ENCODE measurements at regions not wholly inside any gene's neighbourhood (a gene's known extent, or its start where the extent isn't known, plus 50 kb on each side); places are given as distances from the start of the nearest gene placed in this dataset.
"Not testable (repeated sequence)": the region's sequence is repeated elsewhere in the genome, so short reads cannot be mapped to it uniquely, and the experiment has no call there.

DNA sequence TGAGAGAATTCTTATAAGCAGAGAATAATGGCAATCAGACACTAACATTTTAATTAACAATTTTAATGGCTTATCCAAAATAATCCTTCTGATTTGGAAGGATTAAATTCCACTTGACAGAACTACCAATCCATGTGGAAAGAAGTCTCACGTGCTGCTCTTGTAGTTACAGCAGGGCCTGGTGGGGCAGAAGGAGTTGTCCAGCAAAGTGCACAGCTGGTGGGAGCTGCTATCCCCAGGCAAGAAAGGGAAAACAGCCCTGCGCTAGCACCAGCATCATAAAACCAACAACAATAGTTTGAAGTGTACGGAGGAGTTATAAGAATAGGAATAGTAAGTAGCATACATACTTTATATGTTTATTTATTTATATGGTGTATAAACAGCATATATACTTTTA, 127.4 kb upstream of the TRIM2 start:
- DNase-seq, result no peak

DNA sequence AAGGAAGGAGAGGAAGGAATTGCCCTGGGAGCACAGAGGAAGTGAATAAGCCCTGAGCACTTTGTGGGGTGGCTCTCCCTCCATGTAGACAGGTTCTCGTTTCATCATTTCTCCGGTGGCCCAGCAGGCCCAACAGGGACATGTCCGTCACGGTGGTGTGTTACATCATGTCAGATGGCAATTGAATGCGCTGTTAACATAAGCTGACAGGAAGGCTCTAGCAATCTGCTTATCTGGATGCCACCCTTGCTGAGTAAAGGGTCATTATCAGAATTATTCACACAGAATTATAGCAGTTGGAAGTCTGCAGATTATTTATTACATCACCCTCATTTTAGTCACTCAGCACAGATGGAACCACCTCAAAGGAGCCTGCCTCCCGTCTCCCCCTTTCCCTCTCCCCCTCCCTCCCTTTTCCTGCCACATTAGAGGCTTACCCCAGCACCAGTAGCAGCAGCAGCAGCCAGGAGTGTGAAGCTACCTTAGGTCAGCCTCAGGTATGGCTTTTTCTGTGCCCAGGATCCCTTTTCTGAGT, 124.3 kb upstream of the TRIM2 start:
- DNase-seq, result no peak

DNA sequence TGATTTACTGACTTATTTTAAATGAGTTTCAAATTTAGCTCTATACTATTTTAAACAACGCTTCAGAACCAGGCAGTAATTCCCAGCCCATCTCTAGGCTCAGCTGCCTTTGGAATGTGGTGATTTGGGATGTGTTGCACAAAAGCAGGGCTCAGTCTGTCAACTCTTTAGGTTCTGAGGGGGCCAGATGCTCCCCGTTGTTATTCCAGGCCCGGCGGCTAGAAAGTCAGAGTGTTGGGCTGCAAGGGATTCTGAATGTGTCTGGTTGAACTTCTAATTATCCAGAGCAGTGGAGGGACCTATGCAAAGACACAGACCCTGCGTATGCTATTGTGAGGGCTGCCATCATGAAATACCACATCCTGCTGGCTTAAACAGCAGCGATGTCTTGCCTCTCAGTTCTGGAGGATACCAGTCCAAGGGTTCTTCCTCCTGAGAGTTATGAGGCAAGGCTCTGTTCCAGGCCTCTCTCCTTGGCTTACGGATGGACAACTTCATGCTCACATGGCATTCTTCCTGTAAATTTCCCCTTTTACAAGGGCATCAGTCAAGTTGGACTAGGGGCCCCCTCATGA, 123.2 kb upstream of the TRIM2 start:
- no peak for DNase-seq

DNA sequence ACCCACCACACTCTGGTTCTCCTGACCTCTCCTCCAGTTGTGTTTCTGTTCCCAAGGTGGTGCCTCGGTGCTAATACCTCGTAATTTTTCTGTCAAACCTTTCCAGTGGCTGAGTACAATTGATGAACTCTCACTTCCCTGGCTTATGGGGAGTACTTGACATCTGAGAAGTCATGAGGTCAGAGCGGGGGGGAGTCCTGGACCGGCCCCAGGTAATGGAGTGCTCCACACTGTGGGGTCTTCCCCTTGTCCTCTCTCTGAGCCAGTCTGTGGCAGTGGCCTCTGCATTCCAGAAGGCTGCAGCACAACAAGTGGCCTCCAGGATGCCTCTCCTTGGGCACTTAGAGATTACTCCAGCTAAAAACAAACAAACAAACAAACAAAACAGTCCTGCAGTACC, 122.5 kb upstream of the TRIM2 start:
- no peak for DNase-seq

DNA sequence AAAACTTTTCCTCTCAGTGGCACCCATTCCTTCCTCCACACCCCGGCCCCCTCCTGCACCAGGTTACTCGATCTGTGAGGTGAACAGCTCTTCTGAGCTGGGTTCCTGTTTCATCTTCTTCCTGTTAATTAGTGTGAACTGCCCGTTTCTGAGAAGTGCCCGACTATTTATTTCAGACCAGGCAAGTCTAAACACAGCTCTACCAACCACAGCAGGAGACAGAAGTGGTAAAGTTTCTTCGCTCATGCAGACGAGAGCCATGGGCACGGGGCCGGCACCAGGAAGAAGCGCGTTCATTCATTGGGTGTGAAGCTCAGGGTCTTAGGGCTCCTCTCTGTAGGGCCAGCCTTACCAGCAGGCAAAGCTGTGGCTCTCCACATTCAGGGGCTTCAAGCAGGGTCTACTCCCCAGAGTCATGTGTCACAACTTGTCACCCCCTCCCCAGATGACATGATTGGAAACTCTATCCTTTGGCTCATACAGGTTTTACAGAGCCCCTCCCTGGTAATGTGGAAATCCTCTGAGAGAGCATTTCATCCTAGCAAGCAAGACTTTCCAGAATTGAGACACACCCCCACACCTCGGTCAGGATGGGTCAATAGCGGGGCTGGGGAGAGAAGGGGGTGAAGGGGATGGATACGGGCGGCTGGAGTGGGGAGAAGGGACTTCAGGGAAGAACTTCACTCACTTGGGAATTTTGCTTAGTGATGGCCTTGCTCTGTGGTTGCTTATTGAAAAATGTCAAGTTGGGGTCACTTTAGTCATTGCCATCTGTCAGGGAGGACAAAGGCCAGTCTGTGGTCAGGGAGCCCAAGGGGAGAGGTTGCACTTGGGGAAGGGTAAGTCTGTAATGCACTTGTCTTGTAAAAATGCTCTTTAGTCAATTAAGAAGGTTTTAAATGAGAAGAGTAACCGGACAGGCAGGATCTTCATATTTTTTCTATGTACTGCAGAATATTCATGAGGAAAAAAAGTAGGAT, 121.6 kb upstream of the TRIM2 start:
- DNase-seq, result peak; percentile 5

DNA sequence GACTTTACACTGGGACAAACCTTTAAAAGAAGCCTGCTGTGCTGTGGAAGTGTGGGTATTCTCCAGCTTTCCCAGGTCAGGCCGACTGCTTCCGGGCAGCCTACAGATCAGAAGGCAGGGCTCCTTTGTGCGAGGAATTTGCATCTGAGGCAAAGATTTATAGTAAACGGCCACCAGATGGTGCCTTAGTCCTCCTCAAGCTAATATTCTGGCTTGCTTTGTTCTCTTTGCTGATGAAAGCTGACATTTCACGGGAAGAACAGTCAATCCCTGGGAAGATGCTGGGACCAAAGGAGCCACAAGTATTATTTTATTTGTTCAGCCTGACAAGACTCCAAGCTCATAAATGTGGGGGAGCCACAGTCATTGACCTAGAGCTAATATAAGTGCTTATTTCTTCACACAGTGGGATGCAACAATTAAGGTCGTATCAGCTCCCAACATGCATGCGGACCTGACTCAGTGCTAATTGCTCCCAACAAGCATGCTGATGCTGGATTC, 120.7 kb upstream of the TRIM2 start:
- DNase-seq, result peak; percentile 64

DNA sequence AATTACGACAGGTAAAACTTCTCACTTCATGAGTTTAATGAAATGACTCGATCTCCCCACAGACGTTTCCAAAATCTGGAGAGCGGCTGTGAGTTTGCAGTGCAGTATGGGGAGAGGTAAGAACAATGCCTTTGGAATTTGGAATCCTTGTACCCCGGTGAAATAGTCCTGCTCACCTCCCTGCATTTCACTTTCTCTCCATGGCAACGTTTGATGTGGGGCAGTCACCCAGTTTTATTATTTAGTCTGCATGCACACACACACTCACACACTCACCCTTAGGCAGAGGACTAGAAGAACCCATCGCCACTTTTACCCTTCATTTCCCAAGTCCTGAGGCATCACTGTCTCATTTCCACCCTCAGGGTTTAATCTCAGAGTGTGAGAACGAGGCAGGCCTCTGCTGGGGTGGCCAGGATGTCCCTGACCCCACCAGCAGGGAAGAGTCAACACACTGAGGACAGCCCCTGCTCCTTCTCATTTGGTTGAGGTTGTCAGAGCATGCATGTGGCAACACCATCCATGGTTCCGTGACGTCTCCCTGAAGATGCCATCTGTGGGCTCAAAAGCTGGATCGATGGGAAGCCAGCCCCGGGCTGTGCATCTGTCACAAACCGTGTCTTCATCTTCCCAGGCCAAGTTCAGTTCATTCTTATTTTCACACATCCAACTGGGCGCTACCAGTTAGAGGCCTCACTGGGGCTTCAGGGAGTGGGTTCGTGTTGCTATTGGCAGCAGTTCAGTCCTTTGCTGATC, 119.8 kb upstream of the TRIM2 start:
- no peak for DNase-seq

DNA sequence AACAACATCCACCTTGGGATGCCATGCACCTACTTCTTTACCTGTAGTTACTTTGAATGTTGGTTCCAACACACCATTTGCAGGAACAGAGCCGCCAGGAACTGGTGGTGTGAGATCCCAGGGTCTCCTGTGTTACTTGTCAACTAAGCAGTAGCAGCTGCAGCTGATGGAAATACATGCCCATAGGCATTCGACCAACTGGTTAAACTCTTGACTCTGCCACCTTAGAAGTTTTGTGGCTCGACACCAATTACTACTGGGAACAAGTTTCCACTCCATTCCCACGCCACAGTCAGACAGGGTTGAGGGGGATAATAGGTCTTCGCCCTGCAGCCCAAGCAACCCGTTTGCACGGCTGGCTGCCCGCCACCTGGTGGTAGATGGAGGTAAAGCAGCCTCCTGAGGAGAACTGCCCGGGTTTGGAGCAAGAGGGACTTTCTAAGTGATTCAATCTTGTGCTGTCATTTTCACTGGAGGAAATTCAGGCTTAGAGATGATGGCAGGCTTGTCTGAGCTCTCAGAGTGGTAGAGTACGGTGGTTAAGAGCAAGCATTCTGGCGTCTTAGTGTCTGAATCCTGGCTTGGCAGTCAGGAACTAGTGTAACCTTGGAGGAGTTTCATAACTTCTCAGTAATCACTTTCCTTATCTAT, 119.1 kb upstream of the TRIM2 start:
- peak; percentile 78 for DNase-seq

DNA sequence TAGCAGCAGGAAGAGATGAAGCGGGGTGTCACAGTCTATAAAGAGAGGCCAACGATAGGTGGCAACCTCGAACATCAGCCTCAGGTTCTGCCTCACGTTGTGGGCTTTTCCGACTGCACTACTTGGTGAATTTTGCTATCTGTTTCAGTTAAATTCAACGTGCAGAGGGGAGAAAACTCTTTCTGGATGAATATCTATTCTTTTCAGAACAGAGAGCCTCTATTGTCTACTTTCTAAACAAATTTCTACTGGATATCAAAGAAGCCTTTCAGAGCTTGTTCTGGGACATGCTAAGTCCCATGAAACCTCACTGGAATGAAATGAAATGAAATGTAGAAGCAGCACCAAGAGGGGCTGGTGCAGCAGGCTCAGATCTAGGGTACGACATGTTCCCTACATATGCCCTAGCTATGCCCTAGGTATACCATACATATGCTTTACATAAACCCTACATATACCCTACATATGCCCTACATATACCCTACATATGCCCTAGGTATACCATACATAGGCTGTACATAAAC, 116.5 kb upstream of the TRIM2 start:
- no peak for DNase-seq

DNA sequence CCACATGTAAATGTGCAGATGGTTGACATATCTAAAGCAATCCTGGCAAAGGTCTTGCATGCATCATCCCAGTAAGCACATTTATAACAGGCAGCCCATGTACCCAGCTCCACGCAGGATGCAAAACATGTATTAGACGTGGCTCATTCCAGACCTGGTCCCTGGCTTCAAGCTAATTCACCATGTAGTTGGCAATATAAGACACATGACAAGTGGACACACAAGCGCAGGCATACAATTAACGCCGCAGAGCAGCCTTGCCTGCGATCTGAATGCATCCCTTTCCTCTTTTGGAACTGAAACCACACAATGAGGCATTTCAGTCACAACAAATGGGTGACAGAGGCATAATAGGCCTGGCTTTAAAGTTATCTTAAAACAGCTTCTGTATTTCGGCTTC, 114.5 kb upstream of the TRIM2 start:
- no peak for DNase-seq

DNA sequence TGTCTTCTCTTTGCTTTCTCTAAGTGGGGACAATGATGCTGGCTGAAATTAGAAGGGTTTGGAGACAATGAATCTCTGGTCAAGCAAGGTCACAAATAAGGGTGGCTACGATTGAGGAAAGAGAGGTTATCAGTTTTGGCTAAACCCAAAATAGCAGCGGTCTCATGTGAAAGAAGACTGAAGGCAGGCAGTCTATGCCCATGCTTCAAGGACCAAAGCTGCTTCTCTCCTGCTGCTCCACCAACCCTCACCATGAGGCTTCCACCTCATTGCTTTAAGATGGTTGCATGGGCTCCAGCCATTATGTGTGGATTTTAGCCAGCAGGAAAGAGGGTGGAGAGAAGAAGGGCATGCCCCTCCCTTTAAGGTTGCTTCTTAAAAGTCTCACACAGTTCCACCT, 114.1 kb upstream of the TRIM2 start:
- no peak for DNase-seq

DNA sequence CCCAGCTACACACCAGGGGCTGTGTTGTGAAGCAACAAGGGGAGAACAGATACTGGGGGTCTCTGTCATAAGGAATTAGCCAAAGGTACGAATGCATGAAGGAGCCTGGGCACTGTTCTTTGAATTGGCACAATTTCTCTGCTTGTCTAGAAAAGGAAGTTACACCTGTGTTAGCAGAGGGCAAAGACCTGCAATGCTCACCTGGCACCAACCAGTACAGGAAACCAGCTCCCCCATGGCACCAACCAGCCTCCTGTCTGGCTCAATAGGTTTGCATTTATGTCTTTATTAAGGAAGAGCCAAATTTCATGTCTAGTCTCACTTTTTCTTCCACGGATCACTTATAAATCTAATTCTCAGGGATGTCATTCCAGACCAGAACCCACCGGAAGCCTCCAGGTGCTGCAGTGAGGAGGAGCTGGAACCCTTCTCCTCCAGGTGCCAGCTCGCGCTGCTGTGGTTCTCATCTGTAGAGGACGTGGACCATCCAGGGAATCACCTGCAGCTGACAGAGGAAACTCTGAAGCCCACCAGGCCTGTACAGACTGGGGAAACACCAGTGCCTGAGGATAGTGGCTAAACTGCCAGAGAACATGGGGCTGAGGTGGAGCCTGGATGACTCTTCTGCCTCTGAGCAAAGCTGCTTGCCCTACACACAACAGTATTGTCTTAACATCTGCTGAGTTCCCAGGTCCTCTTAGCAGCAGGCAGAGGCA, 113.4 kb upstream of the TRIM2 start:
- DNase-seq, result no peak

DNA sequence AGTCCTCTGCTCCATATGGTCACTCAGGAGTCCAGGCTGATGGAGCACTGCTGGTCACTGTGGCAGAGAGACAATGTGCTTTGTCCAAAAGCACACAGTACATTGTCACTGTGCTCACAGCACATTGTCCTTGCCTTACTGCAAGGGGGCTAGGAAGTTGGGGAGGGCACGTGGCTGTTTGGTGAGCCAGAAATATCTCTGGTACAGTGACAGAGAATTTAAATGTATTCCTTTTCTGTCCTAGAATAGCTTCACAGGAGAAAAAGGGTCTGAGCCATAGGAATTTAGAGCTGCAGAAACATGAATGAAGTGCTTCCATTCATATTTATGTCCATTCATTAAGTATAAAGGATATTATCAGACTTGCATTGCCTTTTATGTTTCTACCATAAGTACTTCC, 110.8 kb upstream of the TRIM2 start:
- no peak for DNase-seq

DNA sequence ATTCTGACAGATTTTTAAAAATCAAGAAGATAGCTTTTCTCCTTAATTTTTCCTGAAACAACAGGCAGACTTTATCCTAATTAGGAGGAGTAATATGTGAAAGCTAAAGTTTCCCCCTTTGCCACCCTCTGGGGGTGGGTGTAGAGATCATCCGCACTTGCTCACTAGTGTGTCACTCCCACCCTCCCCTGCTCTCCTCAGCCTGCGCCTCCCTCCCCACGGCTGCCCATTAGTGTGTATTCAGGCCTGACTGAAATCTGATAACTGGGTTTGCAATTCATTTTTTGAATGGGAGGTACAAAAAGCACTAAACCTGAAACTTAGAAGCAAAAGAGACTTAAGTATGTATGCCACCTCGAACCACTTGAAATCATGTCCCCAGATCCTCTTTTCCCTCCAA, 110.4 kb upstream of the TRIM2 start:
- no peak for DNase-seq

DNA sequence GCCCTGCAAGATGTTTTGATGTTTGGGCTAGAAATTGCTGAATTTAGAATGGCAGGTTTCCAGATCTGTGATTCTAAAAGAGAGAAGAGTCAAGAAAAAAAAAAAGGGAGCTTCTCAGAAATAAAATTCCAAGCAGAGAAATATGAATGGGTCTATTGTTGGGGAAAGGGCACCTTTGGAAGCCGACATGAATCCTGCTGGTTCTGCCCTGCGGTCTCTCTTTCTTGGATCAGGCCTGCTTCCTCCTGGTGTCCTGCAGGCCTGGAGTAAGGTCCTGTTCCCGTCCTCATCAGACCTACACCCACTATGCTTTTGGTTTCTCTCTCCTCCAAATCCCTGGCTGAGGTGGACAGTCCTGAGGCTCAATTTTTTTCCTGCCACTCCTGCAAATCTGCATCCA, 109.8 kb upstream of the TRIM2 start:
- no peak for DNase-seq

DNA sequence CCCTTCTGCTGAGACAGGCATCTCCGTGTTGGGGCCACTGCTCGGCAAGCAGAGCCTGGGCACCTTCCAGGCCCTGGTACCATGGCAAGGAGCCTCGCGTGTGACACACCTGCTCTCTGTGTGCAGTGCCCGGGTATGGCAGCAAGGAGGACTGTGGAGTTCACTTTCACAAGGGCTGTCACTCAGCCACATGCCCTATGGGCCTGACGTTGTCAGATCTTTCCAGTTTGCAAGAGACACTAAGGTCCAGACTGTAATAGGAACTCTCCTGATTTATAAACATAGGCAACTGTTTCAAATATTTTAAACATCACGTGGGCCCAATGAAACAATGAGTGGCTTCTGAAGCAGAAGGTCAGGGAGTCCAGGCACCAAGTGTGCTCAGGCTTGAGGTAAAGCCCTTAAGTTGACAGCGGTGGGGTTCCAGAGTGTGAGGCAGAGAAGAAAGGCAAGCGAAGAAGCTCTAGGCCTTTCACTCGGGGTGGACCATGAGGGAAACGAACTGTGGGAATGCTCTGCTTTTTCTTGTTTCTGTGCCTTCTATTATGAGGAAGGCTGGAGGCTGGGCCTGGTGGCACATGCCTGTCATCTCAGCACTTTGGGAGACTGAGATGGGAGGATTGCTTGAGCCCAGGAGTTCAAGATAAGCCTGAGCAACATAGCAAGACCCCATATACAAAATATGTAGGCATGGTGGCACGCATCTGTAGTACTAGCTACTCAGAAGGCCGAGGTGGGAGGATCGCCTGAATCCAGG, 108.6 kb upstream of the TRIM2 start:
- DNase-seq, result no peak

DNA sequence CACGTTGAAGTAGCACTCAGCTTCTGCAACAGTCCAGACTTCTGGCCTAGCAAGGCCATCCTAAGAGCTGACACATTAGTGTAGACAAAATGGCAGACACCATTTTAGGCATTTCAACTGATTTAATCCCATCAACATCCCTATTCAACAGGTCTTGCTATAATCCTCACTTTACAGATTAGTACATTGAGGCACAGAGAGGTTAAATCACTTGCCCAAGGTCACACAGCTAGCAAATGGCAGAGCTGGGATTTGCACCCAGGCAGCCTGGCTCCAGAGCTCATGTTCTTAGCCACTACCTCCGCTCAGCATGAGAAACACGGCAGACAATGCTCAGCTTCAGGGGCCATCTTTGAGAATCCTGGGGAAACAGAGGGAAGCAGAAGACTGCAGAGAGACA, 107.9 kb upstream of the TRIM2 start:
- DNase-seq, result no peak

DNA sequence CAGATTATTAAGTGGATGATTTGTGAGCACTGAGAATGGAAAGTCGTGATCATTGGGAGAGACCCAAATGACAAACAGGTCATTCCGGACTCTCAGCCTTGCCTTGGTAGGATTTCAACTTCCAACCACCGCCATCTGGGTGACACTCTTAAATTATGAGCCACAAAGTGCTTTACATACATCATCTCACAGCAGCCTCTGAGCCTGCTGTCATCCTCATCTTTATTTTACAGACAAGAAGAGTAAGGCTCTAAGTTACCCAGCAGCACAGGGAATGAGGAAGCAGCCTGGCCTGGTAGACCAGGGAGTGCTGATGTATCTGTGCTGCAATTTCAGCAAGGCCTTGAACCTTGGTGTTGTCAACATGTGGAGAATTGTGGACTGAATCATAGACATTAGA, 105.8 kb upstream of the TRIM2 start:
- no peak for DNase-seq

DNA sequence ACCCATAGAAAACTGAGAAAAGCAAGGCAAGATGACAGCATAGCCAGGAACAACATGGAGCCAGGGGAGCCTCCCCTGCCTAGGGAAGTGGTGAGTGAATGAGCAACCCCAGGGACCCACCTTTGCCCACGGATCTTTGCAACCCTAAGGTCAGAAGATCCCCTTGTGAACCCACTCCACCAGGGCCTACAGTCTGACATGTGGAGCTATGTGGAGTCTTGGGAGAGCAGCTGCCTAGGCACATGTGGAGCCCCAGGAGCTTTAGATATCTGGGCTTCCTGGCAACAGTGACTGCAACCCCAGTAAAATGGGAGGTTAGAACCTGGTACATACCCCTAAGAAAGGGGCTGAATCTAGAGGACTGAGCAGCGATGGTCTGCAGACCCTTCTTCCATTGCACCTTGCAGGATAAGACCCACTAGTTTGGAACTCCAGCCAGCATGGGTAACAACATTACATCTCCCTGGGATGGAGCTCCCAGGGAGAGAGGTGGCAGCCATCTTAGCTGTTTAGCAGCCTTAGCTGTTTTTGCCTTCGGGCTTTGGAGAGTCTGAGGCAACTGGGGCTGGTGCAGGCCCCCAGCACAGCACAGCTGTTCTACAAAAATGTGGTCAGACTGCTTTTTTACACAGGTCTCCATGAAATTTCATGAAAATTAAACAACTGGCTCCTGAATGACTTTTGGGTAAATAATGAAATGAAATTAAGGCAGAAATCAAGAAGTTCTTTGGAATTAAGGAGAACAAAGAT, 104.7 kb upstream of the TRIM2 start:
- DNase-seq, result no peak

DNA sequence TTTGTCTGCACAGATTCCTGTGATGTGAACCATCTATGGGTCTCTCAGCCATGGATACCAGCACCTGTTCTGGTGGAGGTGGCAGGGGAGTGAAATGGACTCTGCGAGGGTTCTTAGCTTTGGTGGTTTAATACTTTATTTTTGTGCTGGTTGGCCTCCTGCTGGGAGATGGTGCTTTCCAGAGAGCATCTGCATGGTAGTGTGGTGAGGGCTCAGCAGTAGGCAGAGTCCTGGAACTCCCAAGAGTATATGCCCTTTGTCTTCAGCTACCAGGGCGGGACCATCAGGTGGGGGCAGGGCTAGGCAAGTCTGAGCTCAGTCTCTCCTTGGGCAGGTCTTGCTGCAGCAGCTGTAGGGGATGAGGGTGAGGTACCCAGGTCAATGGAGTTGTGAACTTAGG, 97.5 kb upstream of the TRIM2 start:
- DNase-seq, result not testable (repeated sequence)

Measured in CD4-positive, alpha-beta T cell treated with Interleukin-17A for 1 hour (primary cell).